Fibroblast of mammary gland (primary cell): ENCODE measurements at regions not wholly inside any gene's neighbourhood (a gene's known extent, or its start where the extent isn't known, plus 50 kb on each side); places are given as distances from the start of the nearest gene placed in this dataset.

Experiments
- DNase-seq: peaks from one replicate; pipeline ENCODE4 v3.0.0-alpha.2; 2010; ENCODE audit warnings: low read depth
- H3K4me3 ChIP-seq: 2 replicates; pipeline ENCODE4 v1.5.1; 2011; ENCODE audit warnings: low read depth, mild to moderate bottlenecking, low read length, moderate library complexity; ENCODE audit not compliant: control insufficient read depth
- TF ChIP-seq, protein P1 (sequence below): conservative IDR thresholded peaks from 2 replicates; pipeline ENCODE4 v1.5.1; 2011; ENCODE audit warnings: low read depth, low read length, inconsistent platforms; ENCODE audit not compliant: control insufficient read depth, insufficient read depth

DNA sequence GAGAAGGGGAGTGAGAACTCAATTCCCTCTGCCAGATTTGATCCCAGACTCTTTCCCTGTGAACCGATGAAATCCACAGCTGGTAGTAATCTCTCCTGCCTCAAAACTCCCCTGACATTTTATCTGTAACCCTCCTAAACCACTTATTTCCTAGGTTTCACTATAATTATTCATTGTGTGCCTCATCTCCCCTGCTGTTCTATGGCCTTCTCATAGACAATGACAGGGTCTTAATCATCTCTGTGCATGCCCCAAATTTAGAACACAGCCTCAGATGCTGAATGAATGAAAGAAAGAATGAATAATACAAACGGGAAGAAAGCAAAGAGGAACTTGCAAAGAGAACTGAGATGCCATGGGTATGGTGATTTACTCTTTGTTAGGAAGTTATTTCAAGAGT, 451.1 kb downstream of the HS3ST3B1 start:
- peak; percentile 54 for DNase-seq
- H3K4me3 ChIP-seq = no peak overlapping the region
- TF ChIP-seq, protein P1, sequence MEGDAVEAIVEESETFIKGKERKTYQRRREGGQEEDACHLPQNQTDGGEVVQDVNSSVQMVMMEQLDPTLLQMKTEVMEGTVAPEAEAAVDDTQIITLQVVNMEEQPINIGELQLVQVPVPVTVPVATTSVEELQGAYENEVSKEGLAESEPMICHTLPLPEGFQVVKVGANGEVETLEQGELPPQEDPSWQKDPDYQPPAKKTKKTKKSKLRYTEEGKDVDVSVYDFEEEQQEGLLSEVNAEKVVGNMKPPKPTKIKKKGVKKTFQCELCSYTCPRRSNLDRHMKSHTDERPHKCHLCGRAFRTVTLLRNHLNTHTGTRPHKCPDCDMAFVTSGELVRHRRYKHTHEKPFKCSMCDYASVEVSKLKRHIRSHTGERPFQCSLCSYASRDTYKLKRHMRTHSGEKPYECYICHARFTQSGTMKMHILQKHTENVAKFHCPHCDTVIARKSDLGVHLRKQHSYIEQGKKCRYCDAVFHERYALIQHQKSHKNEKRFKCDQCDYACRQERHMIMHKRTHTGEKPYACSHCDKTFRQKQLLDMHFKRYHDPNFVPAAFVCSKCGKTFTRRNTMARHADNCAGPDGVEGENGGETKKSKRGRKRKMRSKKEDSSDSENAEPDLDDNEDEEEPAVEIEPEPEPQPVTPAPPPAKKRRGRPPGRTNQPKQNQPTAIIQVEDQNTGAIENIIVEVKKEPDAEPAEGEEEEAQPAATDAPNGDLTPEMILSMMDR = no peak

DNA sequence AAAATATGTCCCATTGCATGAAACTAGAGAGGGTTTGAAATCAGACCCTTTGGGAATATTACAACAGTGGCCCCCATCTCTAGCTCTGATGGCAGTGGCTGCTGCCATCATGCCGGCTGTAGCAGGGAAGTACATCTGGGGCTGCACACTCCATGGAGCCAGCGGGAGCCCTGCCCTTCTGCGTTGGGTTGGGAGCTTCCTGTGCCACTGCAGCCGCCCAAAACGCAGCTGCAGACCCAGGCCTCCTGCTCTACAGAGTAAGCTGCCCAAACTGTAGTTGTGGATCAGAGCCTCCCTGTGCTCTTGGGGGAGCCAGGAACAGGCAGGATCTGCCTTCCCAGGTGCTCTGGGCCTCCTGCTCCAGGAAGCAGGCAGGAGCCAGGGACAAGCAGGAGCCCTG, 450.0 kb downstream of the HS3ST3B1 start:
- TF ChIP-seq, protein P1 = no peak

DNA sequence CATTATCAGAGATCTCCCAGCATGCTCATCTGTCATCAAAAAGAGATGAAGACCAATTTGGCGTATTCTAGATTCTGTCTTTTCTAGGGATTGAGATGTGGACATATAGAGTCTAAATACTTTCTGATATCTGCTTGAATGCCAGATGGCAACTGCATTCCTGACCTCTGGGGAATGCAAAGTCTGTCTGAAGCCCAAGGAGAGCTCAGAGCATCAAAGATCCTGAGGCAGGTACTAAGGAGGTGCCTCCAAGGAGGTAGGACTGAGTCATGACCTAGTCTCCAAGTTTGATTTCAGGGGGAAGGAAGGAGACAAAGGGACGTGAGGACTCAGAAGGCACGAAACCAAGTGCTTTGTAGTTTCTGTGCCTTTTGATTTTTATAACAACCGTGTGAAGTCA, 448.4 kb downstream of the HS3ST3B1 start:
- TF ChIP-seq, protein P1 = no peak
- DNase-seq = no peak
- no peak overlapping the region for H3K4me3 ChIP-seq

More for the DNA sequence above, 450.0 kb downstream of the HS3ST3B1 start:
- H3K4me3 ChIP-seq = no peak overlapping the region
- no peak for DNase-seq

DNA sequence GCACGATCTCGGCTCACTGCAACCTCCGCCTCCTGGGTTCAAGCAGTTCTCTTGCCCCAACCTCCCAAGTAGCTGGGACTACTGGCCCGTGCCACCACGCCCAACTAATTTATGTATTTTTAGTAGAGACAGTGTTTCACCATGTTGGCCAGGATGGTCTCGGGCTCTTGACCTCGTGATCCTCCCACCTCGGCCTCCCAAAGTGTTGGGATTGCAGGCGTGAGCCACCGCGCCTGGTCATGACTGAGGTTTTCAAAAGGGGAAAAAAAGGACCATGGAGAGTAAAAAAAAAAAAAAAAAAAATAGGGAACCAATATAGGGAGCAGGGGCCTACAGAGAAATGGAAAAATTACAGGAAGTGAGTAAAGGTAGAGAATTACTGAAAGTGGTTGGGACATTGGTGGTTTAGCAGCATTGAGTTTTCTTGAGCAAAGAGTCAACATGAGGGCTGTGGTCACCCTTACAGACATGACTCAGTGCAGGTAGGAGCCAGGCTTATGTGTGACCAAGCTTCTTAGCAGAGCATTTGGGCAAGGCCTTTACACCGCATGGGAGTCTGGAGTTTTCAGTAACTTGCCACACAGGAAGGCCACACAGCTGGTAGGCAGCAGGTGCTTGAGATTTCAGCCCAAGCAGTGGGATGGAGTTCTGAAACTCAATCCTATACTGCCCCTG, 447.3 kb downstream of the HS3ST3B1 start:
- H3K4me3 ChIP-seq = no peak overlapping the region
- TF ChIP-seq, protein P1 = no peak
- DNase-seq = peak; percentile 79

DNA sequence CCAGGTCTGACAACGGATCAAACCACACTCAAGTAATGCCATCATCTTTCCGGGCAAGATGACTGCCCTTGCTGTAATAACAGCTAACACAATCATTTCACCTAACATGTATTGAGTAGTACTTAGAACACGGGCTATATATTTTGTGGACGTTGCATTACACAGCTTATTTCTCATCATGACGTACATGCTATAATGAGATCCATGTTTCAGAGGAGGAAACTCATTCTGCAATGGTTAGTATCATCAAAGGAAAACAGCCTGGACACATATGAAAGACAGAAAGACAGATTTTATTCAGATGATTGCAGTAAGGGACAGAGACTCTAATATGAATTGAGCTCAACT, 446.7 kb downstream of the HS3ST3B1 start:
- TF ChIP-seq, protein P1 = no peak
- no peak overlapping the region for H3K4me3 ChIP-seq
- peak; percentile 97 for DNase-seq

DNA sequence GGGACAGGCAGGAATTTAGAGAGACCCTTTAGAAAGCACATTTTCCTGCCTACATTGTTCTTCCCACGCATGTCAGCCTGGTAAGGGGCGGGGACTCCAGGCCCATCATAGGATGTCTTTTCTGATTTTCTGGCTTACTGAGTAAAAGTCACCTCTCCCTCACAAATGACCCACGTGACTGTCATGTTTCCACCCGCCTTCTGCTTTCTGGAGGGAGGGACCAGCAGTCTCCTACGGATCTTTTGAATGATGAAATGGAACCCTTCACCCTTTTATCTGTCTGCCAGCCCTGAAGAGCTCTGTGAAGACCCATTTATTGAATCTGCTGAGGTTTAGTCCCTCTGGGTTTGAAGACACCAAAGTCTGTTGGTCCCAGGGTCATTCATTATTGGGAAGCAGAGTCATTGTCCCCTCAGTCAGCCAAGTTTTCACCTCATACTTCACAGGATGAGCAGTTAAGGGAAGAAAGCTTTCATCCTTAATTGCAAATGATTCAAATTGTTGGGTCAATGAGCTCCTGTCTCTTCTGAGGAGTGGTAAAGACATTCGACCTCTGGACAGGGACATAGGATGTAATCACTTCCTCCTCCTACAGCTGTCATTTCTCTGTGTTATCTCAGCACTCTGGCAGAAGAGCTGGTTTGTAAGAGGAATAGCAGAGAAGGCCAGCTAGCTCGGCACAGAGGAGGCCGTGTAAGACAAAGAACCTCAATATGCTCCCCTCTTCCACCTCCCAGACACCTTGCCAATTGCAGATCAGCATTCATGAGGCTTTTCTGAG, 446.1 kb downstream of the HS3ST3B1 start:
- TF ChIP-seq, protein P1 = no peak
- peak; percentile 29 for DNase-seq
- no peak overlapping the region for H3K4me3 ChIP-seq

DNA sequence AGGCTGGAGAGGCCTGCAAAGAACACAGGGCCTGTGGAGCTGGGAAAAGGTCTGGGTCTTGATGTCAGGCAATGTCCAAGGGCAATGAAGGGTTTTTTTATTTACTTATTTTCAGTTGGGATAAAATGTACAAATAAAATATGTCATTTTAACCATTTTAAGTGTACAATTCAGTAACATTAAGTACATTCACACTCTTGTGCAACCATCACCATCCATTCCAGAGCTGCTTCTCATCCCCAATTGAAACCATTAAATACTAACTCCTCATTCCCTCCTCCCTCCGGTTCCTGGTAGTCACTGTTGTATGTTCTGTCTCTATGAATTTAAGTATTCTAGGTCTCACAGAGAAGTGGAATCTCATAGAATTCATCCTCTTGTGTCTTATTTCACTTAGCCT, 444.7 kb downstream of the HS3ST3B1 start:
- TF ChIP-seq, protein P1 = no peak

More for the DNA sequence above, 444.7 kb downstream of the HS3ST3B1 start:
- H3K4me3 ChIP-seq = no peak overlapping the region
- peak; percentile 77 for DNase-seq
